Renal cortex interstitium (tissue), 11 donors: ENCODE measurements at regions not wholly inside any gene's neighbourhood (a gene's known extent, or its start where the extent isn't known, plus 50 kb on each side); places are given as distances from the start of the nearest gene placed in this dataset.
"Not testable (repeated sequence)": the region's sequence is repeated elsewhere in the genome, so short reads cannot be mapped to it uniquely, and the experiment has no call there.

ENCODE experiments used
- DNase-seq, 11 donors: peaks; one replicate each; pipeline ENCODE4 v3.0.0-alpha.2; 2013; ENCODE audit warnings: low read depth in 9 of 11, low spot score in 4 of 11; ENCODE audit errors: extremely low read depth in 1 of 11

DNA sequence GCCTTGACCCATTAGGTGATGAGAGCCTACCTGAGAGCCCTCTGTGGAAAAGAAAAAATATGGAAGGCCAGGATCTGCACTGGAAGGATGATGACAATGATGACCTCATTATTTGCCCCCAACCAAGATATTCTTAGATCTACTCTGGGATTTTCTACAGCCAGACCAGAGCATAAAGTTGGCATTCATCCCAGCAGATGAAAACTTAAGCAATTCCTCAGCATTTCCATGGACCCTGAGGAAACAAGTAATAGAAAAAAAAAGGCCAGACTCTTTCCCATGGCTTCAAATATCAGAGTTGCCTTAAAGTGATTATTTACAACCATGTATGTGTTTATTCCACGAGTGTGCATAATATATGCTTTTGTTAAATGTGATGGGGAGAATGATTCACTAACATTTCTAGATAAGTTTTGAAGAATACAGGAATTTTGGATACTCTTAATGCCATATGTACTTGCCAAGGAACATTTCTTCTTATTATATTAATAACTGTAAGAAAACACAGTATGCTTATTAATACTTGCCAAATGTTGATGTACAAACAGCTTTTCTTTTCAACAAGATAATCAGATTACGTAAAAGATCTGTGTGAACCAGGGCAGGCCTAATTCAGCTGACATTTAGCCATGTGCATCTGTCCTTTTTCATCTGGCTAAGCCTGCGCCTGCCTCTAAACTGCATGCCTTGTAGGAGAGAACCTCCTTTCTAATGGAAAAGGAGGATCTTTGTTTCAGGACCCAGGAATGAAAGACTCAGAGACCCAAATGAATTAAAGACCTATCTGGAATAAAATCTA lies 94.8 kb downstream of the ARRDC3 start:
- DNase-seq: no peak

DNA sequence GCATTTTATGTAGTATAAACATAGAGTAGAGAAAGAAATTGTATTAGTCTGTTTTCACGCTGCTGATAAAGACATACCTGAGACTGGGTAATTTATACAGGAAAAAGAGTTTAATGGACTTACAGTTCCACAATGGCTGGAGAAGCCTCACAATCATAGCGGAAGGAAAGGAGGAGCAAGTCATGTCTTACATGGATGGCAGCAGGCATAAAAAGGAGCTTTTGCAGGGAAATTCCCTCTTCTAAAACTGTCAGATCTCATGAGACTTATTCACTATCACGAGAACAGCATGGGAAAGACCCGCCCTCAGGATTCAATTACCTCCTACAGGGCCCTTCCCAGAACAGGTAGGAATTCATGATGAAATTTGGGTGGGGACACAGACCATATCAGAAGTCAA lies 98.1 kb downstream of the ARRDC3 start:
- not testable (repeated sequence) for DNase-seq

DNA sequence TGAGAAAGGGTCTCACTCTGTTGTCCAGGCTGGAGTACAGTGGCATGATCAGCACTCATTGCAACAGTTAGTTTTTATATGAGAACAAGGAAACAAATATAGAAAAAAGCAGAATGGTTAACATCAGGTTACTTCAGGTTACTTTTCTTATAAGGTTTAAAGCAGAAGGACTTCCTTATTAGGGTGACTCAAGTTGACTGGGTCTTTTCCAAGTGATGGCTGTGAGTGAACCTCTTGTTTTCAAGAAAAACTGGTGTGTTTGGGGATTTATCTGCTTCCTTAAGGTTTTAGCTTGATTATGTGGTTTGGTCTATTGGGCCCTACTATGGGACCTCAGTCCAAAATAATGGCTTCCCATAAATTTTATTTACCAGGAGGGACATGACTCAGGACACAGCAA lies 99.2 kb downstream of the ARRDC3 start:
- DNase-seq: no peak

GRCh38 chr5:91283326-91283725 lies 99.8 kb downstream of the ARRDC3 start:
- no peak for DNase-seq

- no peak for DNase-seq
Observed at GRCh38 chr5:91282210-91282609, 100.9 kb downstream of the ARRDC3 start.

- DNase-seq: peak in 1 of 11 donors; percentile 47
Observed at GRCh38 chr5:91281401-91281800, 101.7 kb downstream of the ARRDC3 start.

- DNase-seq: peak; percentile 83 to 93 (median 90)
Observed at GRCh38 chr5:91280362-91281269, 102.5 kb downstream of the ARRDC3 start.

GRCh38 chr5:91277840-91278239 lies 105.3 kb downstream of the ARRDC3 start:
- no peak for DNase-seq

DNA sequence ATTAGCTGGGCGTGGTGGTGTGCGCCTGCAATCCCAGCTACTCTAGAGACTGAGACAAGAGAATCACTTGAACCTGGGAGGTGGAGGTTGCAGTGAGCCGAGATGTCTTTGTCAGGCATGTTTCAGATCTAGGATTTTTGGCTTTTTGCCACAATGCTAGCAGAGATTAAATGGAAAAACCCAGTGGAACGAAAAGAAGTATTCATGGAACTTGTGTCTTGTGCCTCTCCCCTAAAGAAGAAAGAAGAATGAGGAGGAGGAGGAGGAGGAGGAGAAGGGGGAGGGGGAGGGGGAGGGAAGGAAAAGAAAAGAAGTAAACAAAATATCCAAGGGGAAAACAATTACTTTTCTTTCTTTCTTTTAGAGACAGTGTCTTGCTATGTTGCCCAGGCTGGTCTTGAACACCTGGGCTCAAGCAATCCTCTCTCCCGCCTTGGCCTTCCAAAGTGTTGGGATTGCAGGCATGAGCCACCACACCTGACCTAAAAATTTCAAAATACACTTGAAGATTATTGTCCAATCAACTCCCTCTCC lies 106.0 kb downstream of the ARRDC3 start:
- DNase-seq: no peak

DNA sequence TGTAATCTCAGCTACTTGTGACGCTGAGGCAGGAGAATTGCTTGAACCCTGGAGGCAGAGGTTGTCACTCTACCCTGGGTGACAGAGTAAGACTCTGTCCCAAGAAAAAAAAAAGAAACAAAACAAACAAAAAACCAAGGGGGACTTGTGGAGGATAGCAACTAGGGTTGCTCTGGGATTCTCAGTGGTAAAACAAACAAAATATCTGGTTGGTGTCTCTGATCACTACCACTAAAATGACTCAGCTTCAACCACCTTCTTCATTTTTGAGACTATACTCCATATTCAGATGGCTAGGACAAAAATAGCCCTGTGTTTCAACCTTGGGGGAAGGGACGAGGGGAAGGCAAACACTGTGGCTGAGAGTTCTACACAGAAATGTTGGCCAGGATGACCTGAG lies 110.3 kb downstream of the ARRDC3 start:
- DNase-seq: no peak

GRCh38 chr5:91271999-91272398 lies 111.1 kb downstream of the ARRDC3 start:
- DNase-seq: no peak

DNA sequence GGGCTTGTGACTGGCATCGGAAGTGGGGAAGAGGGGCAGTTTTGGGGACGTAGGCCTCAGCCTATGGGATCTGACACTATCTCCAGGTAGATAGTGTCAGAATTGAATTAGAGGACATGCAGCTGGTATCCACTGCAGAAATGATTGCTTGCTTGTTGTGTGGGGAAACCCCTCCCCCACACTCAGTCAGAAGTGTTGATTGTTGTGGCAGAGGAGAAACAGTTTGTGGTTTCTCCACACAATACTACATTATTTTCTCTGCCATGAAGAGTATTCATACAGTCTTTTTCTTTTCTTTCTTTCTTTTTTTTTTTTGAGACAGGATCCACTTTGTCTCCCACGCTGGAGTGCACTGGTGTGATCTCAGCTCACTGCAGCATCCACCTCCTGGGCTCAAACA lies 113.9 kb downstream of the ARRDC3 start:
- DNase-seq: no peak

DNA sequence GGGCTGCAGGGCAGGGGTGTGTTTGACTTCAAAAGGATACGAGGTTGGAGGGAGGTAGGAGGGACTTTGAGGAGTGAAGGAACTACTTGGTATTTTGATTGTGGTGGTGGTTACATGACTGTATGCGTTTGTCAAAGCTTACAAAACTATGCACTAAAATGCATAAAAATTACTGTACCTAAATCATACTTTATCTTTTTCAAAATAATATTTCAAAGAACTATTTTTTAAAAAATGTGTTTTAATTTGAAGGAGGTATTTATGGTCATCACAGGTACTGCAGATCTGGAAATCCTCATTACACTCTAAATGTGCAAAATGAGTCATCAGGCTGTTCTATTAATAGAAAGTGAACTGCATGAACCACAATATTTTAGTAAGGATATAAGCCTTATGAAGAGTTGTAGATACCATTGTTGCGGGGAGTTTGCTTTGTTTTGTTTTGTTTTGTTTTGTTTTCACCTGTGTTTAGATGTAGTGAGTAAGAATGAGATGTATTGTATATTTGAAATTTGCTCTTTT lies 116.9 kb downstream of the ARRDC3 start:
- DNase-seq: no peak

GRCh38 chr5:91264311-91265051 lies 118.6 kb downstream of the ARRDC3 start:
- DNase-seq: no peak

GRCh38 chr5:91263898-91264297 lies 119.2 kb downstream of the ARRDC3 start:
- no peak for DNase-seq

DNA sequence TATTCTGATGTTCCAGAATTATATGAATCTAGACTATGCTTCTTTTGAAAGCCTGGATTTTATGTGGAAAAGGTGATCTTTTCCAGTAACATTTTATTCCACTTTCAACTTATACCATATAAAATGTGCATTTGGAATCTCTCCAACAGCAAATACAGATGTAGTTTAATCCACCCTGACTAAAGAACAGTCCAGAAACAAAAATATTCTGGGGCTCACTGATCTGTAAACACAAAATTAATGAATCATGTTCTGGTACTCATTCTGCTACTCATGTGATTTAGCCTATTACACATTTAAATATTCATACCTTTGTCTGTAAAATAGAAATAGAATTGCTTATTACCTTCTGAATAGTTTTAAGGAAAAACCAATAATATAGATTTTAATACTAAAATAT lies 125.8 kb downstream of the ARRDC3 start:
- DNase-seq: no peak

DNA sequence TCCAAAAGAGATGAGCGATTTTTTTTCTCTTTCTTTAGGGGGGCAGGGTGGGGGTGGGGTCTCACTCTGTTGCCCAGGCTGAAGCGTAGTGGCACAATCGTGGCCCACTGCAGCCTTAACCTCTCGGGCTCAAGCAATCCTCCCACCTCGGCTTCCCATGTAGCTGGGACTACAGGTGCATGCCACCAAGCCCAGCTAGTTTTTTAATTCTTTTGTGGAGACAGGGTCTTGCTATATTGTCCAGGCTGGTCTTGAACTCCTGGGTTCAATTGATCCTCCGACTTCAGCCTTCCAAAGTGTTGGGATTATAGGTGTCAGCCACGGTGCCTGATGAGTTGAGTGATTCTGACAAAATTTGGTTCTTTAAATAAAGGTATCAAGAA lies 127.0 kb downstream of the ARRDC3 start:
- no peak for DNase-seq

DNA sequence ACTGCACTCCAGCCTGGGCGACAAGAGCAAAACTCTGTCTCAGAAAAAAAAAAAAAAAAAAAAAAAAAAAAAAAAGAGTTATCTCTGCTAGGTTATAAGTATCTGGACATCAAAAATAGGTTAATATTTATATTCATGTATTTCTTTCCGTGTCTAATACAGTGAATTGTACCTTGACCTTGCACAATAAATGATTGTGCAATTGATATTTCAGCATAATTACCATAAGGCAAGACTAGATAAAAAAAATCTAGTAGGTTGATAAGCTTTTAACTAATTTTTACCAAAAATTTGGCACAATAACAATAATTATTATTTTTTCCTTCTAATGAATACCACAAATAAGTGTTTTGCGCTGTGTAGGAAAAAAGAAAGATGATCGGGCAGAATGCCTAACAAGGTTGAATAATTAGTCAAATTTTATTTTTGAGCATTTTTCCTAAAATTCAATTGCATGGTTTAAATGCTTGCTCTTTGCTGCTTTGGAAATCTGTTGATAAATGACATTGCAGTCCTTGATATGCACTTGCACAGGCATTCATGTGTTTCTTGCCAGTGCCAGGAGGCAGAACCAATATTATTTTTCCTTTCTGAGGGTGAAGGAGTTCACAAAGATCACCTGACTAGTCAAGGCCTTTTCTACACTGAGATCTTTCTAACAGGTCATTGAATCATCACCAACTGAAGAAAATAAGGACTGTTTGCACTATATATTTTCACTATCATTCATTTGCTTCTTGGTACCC lies 127.5 kb downstream of the ARRDC3 start:
- DNase-seq: no peak

DNA sequence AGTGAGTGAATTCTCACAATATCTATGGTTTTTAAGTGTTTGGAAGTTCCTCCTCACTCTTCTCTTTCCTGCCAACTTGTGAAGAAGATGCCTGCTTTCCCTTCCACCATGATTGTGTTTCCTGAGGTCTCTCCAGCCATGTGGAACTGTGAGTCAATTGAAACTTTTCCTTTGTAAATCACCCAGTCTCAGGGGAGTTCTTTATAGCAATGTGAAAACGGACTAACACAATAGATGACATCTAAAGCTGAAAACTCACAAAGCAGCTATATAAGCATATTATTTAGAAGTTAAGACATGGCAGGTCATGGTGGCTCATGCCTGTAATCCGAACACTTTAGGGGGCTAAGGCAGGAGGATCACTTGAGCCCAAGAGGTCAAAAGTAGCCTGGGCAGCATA lies 130.2 kb downstream of the ARRDC3 start:
- no peak for DNase-seq
